ENCODE measurements at regions not wholly inside any gene's neighbourhood (a gene's known extent, or its start where the extent isn't known, plus 50 kb on each side); places are given as distances from the start of the nearest gene placed in this dataset.

GRCh38 chr13:79226938-79227337 lies 179.1 kb downstream of the RBM26 start:
- TF ChIP-seq CTCF (IDR thresholded peaks at IDR 0.05; ENCODE audit: insufficient read depth, low read length, poor library complexity, severe bottlenecking) (no peak), EZH2phosphoT487 (conservative IDR thresholded peaks at IDR 0.05; ENCODE audit: low read length) (no peak)
